HG03064 (cell line): ENCODE measurements at regions not wholly inside any gene's neighbourhood (a gene's known extent, or its start where the extent isn't known, plus 50 kb on each side); places are given as distances from the start of the nearest gene placed in this dataset.
"Not testable (repeated sequence)": the region's sequence is repeated elsewhere in the genome, so short reads cannot be mapped to it uniquely, and the experiment has no call there.

Experiments
- ATAC-seq: cut with Tn5 transposase; IDR thresholded peaks from one replicate; pipeline ENCODE4 v1.9.1; 2021; ENCODE audit warnings: low read depth; ENCODE audit not compliant: unreplicated experiment

DNA sequence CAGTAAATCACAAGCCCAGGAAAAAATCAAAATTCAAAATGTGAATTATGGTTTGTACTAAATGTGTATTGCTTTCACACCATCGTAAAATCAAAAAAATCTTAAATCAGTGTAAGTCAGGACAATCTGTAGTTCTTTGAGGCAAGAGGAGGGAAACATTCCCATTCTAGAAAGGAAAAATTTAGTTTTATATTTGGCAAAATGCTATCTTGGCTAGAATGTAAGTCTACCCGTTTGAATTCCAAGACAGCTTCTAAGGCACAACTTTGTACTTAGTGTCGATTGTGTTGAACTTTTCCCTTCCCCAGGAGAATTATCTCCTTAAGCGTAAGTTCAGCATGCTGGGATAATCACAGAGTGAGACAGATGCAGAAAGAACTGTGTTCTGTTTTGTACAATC, 638.2 kb upstream of the LRRTM1 start:
- no peak for ATAC-seq

- no peak for ATAC-seq
These were observed 633.9 kb upstream of the LRRTM1 start for GRCh38 chr2:80938463-80938862.

DNA sequence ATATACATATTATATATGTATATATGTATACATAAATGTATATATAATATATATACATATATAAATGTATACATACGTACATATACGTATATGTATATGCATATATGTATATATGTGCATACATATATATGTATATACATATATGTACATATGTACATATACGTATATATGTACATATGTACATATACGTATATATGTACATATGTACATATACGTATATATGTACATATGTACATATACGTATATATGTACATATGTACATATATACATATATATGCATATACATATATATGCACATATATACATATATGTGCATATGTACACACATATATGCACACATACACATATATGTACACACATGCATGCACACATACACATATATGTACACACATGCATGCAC, 627.3 kb upstream of the LRRTM1 start:
- ATAC-seq = not testable (repeated sequence)

GRCh38 chr2:80930777-80931176, 626.2 kb upstream of the LRRTM1 start:
- no peak for ATAC-seq

DNA sequence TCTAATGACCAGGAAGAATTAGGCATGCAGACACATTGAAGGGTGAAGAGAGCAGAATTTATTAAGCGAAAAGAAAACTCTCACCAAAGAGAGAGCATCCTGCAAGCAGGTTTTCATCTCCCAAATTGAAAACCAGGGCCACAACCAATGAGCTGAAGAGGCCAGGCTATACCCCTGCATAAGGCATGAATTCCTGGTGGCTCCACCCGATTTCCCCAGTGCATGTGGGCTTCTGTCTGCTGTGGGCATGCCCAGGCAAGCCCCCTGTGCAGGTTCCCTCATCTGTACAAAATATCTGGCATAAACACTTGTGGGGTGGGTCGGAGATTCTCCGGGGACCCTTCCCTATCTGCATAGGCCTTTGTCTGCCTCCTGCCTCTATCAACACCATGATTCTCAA, 621.6 kb upstream of the LRRTM1 start:
- no peak for ATAC-seq

GRCh38 chr2:80896576-80896975, 592.0 kb upstream of the LRRTM1 start:
- no peak for ATAC-seq

DNA sequence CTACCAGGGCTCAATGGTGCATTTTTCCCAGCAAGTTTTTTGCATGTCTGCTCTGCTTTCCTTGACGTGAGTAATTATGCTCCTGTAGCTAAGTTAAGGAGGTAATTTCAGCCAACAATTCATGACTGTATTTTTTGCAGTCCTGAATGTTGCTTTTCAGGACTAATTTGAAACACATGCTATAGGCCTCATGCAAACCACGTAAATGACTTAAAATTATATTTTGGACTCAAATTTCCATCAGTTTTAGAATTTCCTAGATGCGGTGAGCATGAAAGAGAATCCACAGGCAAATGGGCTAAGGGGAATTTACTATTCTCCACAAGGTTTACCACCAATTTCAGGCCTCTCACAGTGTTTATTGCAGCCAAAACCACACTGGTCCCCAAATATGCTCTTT, 589.9 kb upstream of the LRRTM1 start:
- no peak for ATAC-seq

DNA sequence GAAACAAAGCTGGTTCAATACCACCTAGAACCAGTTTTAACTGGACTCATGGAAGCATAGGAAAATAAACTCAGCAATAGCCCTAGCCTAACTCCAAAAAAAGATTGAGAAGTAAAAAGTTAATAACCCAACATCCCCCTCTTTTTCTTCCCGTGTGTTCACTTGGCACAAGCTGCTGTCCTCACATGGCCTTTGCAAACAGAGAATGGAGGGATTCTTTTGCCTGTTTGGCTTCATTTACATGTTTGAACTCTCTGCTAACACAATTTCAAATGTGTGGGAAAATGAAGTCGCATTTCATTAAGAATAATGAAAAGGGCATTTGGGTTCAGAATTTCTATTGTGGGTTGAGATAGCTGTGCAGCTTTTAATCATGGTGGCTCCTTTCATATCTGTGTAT, 589.2 kb upstream of the LRRTM1 start:
- ATAC-seq = no peak

DNA sequence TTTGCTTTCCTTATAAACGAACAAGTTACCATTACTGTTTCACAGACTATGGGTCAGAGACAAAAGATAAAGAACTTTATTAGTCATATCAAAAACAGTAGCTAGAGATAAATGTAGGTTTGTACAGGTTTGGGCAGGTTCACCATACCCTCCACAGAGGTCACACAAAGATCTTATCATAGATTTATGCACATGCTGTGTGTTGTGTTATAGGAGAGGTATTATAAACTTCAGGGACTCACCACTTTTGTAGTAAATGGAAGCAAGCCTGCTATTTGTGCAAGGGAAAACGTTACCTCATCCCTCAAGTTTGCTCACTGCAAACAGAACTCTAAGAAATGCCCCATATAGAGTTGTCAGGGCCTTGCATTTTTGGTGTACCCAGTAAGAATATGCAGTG, 584.5 kb upstream of the LRRTM1 start:
- no peak for ATAC-seq

DNA sequence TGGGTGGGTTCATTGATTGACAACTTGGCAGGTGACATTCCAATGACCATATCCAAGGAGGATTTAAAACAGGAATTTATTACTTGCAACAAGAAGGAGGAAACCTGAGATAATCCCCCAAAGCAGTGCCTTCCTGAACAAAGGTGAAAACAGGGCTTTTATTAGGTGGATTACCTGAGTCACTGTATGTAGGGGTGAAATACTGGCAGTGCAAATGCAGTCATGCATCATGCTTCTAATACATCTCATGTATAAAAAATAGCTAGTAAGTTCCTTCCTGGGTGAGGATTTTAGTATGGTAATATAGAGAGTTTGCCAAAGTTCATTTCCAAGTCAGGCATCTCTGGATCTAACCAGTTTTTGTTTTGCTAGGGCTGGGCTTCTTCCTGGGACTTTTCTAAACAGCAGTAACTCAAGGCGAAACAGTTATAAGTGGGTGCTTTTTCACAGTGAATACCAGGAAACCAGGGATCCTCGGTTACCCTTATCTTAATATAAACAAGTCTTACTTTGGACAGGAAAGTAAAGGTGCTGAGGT, 583.4 kb upstream of the LRRTM1 start:
- ATAC-seq = no peak

- no peak for ATAC-seq
These were observed 569.8 kb upstream of the LRRTM1 start for GRCh38 chr2:80874374-80874773.

GRCh38 chr2:80869858-80870438, 565.4 kb upstream of the LRRTM1 start:
- ATAC-seq = no peak

DNA sequence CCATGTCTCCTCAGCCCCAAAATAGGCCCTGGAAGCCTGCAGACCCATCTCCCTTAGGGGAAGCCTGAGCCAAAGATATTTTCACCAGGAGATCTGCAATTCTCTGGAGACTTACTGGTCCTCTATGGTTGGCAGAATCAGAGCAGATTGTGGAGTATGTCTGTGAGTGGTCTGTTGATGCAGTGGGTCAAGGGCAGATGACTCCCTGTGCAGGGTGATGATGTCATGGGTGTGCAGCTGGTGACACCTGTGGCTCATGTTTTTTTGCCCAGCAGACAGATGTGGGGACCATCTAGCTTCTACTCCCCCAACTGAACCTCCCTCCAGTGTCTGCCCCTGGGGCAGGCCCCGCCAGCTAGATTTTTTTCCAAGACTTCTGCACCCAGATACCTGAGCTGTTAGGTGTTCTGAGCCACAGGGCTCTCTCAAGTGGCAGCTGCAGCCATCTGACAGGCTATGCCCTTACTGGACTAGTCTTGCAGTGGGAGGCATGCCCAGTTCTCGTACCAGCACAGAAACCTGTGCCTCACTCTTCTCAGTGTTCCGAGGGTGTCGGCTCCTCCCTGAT, 558.7 kb upstream of the LRRTM1 start:
- no peak for ATAC-seq

DNA sequence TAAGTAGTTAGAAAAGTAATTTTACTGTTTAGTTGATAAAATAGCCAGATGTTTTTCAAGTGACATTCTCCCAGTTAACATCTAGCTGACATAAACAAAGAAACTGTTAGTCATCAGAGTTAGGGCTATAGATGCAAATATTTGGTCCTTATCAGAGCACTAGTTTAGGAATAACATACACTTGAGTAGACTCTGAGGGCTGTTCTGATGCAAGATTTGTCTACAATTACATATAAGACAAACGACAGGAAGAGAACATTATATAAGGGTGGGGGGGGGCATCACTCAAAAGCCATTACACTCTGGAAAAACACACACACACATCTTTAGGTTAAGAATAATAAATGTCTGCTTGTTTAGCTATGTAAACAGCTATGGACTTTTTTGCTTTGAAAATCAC, 554.4 kb upstream of the LRRTM1 start:
- ATAC-seq = no peak

DNA sequence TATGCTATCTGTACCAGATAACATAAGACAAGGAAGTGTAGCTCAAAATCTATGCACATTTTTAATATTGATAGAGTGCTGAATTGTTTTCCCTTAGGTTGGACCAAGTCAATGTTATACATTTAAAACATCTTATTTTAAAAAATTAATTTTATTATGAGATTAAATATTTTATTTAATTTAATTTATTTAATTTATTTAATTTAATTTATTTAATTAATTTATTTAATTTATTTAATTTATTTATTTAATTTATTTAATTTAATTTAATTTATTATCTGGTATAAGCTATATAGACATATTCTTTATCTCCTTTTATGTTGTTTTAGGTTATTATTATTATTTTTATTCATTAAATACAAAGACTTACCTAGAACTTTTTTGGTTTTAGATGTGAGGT, 551.7 kb upstream of the LRRTM1 start:
- ATAC-seq = no peak

DNA sequence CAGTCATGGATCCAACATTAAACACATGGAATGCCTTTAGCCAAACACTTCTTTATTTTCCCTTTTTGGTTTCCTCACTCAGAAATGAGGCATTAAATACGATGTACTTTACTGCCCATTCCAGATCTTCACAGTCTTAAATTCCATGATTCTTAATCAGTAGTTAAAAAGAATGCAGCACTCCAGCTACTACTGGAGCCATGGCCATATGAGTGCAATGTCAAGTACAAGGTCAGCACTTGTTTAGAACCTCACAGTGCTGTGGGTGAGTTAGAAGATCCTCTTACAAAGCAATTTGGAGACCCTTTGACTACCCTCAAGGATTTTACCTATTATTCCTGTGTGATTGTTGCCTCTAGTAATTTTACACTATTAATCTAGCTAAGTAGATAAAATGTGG, 550.3 kb upstream of the LRRTM1 start:
- no peak for ATAC-seq

GRCh38 chr2:80852808-80853139, 548.2 kb upstream of the LRRTM1 start:
- no peak for ATAC-seq

GRCh38 chr2:80852079-80852807, 547.7 kb upstream of the LRRTM1 start:
- ATAC-seq = no peak

DNA sequence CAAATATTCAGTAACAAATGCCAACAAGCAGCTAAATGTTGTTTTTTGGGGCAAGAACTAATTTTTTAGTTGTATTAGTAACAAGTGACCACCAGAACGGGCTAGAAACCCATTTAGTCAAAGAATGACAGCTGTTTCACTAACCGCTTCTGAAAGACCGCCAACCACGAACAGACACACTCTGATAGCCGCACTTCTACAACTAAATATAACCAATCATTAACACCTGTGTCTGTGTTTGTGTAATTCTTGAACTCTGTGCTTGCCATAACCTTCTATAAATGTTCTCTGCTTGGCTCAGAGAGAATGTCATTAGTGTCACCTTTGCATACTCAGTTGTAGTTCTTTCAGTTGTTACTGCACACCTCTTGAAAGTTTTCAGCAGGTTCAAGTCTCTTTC, 526.3 kb upstream of the LRRTM1 start:
- ATAC-seq = no peak

- ATAC-seq = no peak
These were observed 518.4 kb upstream of the LRRTM1 start for GRCh38 chr2:80822999-80823398.

GRCh38 chr2:80815259-80815658, 510.7 kb upstream of the LRRTM1 start:
- ATAC-seq = no peak

DNA sequence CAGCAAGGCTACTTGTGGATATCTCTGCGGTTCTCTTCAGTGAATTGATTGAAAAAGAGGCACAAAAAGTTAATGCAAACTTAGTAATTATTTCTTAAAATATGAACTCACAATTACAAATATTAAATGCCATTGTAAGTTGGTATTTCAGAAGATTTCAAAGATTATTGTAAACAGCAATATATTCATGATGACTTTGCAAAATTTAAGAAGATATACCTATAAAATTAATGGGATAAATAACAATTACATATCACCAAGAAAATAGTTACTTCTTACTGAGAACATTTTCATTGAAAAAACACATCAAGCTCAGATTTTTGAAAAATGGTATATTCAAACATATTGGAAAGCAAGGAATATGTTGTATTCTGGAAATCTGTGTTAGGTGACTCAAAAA, 482.0 kb upstream of the LRRTM1 start:
- ATAC-seq = no peak
